Neural progenitor cell (in vitro differentiated cells): ENCODE measurements at regions not wholly inside any gene's neighbourhood (a gene's known extent, or its start where the extent isn't known, plus 50 kb on each side); places are given as distances from the start of the nearest gene placed in this dataset.

Experiments used
- DNase-seq: peaks from one replicate; pipeline ENCODE4 v3.0.0-alpha.2; 2016; ENCODE audit warnings: low spot score
- H2AFZ ChIP-seq: fragments of 200-600 bp; sonication (generic); replicated peaks from 2 replicates; pipeline ENCODE4 v1.6.1; 2016; ENCODE audit warnings: antibody characterized with exemption
- H3F3A ChIP-seq: fragments of 200-600 bp; sonication (generic); 2 replicates; pipeline ENCODE4 v1.6.1; 2016; ENCODE audit warnings: antibody characterized with exemption, low read depth
- H3K27ac ChIP-seq: fragments of 200-600 bp; sonication (generic); 2 replicates; pipeline ENCODE4 v1.5.1; 2016; ENCODE audit warnings: mild to moderate bottlenecking
- H3K27me3 ChIP-seq: fragments of 200-600 bp; sonication (generic); 2 replicates; pipeline ENCODE4 v1.6.1; 2016; ENCODE audit warnings: mild to moderate bottlenecking, moderate library complexity
- H3K36me3 ChIP-seq: fragments of 200-600 bp; sonication (generic); 2 replicates; pipeline ENCODE4 v1.5.1; 2016
- H3K4me1 ChIP-seq: fragments of 200-600 bp; sonication (generic); 2 replicates; pipeline ENCODE4 v1.6.1; 2016; ENCODE audit warnings: mixed run types
- H3K4me2 ChIP-seq: fragments of 200-600 bp; sonication (generic); 2 replicates; pipeline ENCODE4 v1.6.1; 2016
- H3K4me3 ChIP-seq: fragments of 200-600 bp; sonication (generic); 2 replicates; pipeline ENCODE4 v1.5.1; 2016
- H3K79me2 ChIP-seq: fragments of 200-600 bp; sonication (generic); 2 replicates; pipeline ENCODE4 v1.6.1; 2016; ENCODE audit warnings: low read depth
- H3K9ac ChIP-seq: fragments of 200-600 bp; sonication (generic); 2 replicates; pipeline ENCODE4 v1.6.1; 2016
- H3K9me3 ChIP-seq: fragments of 200-600 bp; sonication (generic); 2 replicates; pipeline ENCODE4 v1.5.1; 2016; ENCODE audit warnings: low read depth
- H4K20me1 ChIP-seq: fragments of 200-600 bp; sonication (generic); 2 replicates; pipeline ENCODE4 v1.6.1; 2016; ENCODE audit warnings: low read depth
- H3K27ac Mint-ChIP-seq: 3 replicates; pipeline ENCODE4 v1.8.0; 2021; ENCODE audit warnings: mixed read lengths
- H3K27me3 Mint-ChIP-seq: 2 replicates; pipeline ENCODE4 v1.8.0; 2022; ENCODE audit warnings: low read depth, mild to moderate bottlenecking, inconsistent platforms, moderate library complexity, mixed read lengths; ENCODE audit not compliant: insufficient read depth
- H3K36me3 Mint-ChIP-seq: 3 replicates; pipeline ENCODE4 v1.8.0; 2021; ENCODE audit warnings: mixed read lengths
- H3K4me1 Mint-ChIP-seq: 3 replicates; pipeline ENCODE4 v1.8.0; 2021; ENCODE audit warnings: mixed read lengths
- H3K4me3 Mint-ChIP-seq: 3 replicates; pipeline ENCODE4 v1.8.0; 2021; ENCODE audit warnings: mild to moderate bottlenecking, moderate library complexity, mixed read lengths
- H3K9me3 Mint-ChIP-seq: 3 replicates; pipeline ENCODE4 v1.8.0; 2020; ENCODE audit warnings: mixed read lengths
- CTCF ChIP-seq: fragments of 200-600 bp; sonication (generic); IDR thresholded peaks from 2 replicates; pipeline ENCODE4 v1.5.1; 2017; ENCODE audit warnings: antibody characterized with exemption, mild to moderate bottlenecking
- EZH2 ChIP-seq: fragments of 200-600 bp; sonication (generic); IDR thresholded peaks from 2 replicates; pipeline ENCODE4 v1.6.1; 2017; ENCODE audit warnings: antibody characterized with exemption, mild to moderate bottlenecking, moderate library complexity
- EZH2phosphoT487 ChIP-seq: fragments of 200-600 bp; sonication (generic); IDR thresholded peaks from 2 replicates; pipeline ENCODE4 v1.6.1; 2017; ENCODE audit warnings: antibody characterized with exemption

GRCh38 chr1:102546251-102546650 lies 549.5 kb upstream of the OLFM3 start:
- H3K4me2 ChIP-seq = no peak overlapping the region
- DNase-seq = no peak
- Mint-ChIP-seq H3K27me3 (no peaks in the 10 kb centered on the region), H3K4me3 (no peak overlapping the region), H3K27ac (no peak overlapping the region), H3K9me3 (no peaks in the 10 kb centered on the region), H3K36me3 (no peaks in the 10 kb centered on the region), H3K4me1 (no peaks in the 10 kb centered on the region)
- no peaks in the 10 kb centered on the region for H3F3A ChIP-seq
- TF ChIP-seq EZH2phosphoT487 = no peak
- no peak for TF ChIP-seq EZH2
- TF ChIP-seq CTCF = no peak
- H3K4me1 ChIP-seq = no peaks in the 10 kb centered on the region
- no peaks in the 10 kb centered on the region for H4K20me1 ChIP-seq
- no peak overlapping the region for H3K27ac ChIP-seq
- no peak overlapping the region for H3K4me3 ChIP-seq
- no peaks in the 10 kb centered on the region for H3K9me3 ChIP-seq
- H3K27me3 ChIP-seq = no peaks in the 10 kb centered on the region
- no peaks in the 10 kb centered on the region for H3K36me3 ChIP-seq
- H3K79me2 ChIP-seq = no peaks in the 10 kb centered on the region
- H3K9ac ChIP-seq = no peak overlapping the region
- no peak overlapping the region for H2AFZ ChIP-seq

GRCh38 chr1:102535829-102536505 lies 539.2 kb upstream of the OLFM3 start:
- no peaks in the 10 kb centered on the region for H3K36me3 ChIP-seq
- no peak overlapping the region for H2AFZ ChIP-seq
- no peaks in the 10 kb centered on the region for H3K36me3 Mint-ChIP-seq
- H3K27ac ChIP-seq = no peak overlapping the region
- H3K9me3 Mint-ChIP-seq = no peaks in the 10 kb centered on the region
- no peak for TF ChIP-seq EZH2phosphoT487
- H3K4me1 Mint-ChIP-seq = no peaks in the 10 kb centered on the region
- no peaks in the 10 kb centered on the region for H3K9me3 ChIP-seq
- H3K27ac Mint-ChIP-seq = no peak overlapping the region
- H3K4me1 ChIP-seq = no peaks in the 10 kb centered on the region
- H3F3A ChIP-seq = no peaks in the 10 kb centered on the region
- DNase-seq = no peak
- no peaks in the 10 kb centered on the region for H4K20me1 ChIP-seq
- H3K79me2 ChIP-seq = no peaks in the 10 kb centered on the region
- H3K4me2 ChIP-seq = no peak overlapping the region
- H3K27me3 ChIP-seq = no peaks in the 10 kb centered on the region
- peaks cover 2% of the 10 kb centered on the region for H3K27me3 Mint-ChIP-seq
- no peak overlapping the region for H3K9ac ChIP-seq
- H3K4me3 Mint-ChIP-seq = no peak overlapping the region
- H3K4me3 ChIP-seq = no peak overlapping the region

GRCh38 chr1:102531036-102531435 lies 534.3 kb upstream of the OLFM3 start:
- H3K27me3 ChIP-seq = no peaks in the 10 kb centered on the region
- H3K36me3 Mint-ChIP-seq = no peaks in the 10 kb centered on the region
- peaks cover 2% of the 10 kb centered on the region for H3K27me3 Mint-ChIP-seq
- H3K4me1 Mint-ChIP-seq = no peaks in the 10 kb centered on the region
- no peaks in the 10 kb centered on the region for H3K9me3 ChIP-seq
- no peak overlapping the region for H3K4me3 ChIP-seq
- H3K27ac ChIP-seq = no peak overlapping the region
- no peaks in the 10 kb centered on the region for H3K79me2 ChIP-seq
- no peak for TF ChIP-seq CTCF
- no peak for TF ChIP-seq EZH2phosphoT487
- no peak for TF ChIP-seq EZH2
- no peaks in the 10 kb centered on the region for H3K4me1 ChIP-seq
- H3K4me2 ChIP-seq = no peak overlapping the region
- H4K20me1 ChIP-seq = no peaks in the 10 kb centered on the region
- no peaks in the 10 kb centered on the region for H3K36me3 ChIP-seq
- no peaks in the 10 kb centered on the region for H3F3A ChIP-seq
- H3K4me3 Mint-ChIP-seq = no peak overlapping the region
- H3K9ac ChIP-seq = no peak overlapping the region
- H3K27ac Mint-ChIP-seq = no peak overlapping the region
- no peak overlapping the region for H2AFZ ChIP-seq
- DNase-seq = no peak
- no peaks in the 10 kb centered on the region for H3K9me3 Mint-ChIP-seq

GRCh38 chr1:102529446-102529845 lies 532.7 kb upstream of the OLFM3 start:
- Histone ChIP-seq H3K4me1 (no peaks in the 10 kb centered on the region), H2AFZ (no peak overlapping the region), H3K4me2 (no peak overlapping the region), H3K4me3 (no peak overlapping the region), H3K9me3 (no peaks in the 10 kb centered on the region), H3K9ac (no peak overlapping the region), H3K79me2 (no peaks in the 10 kb centered on the region), H3K27ac (no peak overlapping the region), H3F3A (no peaks in the 10 kb centered on the region), H3K27me3 (no peaks in the 10 kb centered on the region), H3K36me3 (no peaks in the 10 kb centered on the region), H4K20me1 (no peaks in the 10 kb centered on the region)
- H3K36me3 Mint-ChIP-seq = no peaks in the 10 kb centered on the region
- no peak for DNase-seq
- H3K4me1 Mint-ChIP-seq = no peaks in the 10 kb centered on the region
- H3K4me3 Mint-ChIP-seq = no peak overlapping the region
- H3K9me3 Mint-ChIP-seq = no peaks in the 10 kb centered on the region
- H3K27me3 Mint-ChIP-seq = no peaks in the 10 kb centered on the region
- no peak for TF ChIP-seq EZH2phosphoT487
- H3K27ac Mint-ChIP-seq = no peak overlapping the region
